Aorta (tissue), 5 donors: ENCODE measurements at regions not wholly inside any gene's neighbourhood (a gene's known extent, or its start where the extent isn't known, plus 50 kb on each side); places are given as distances from the start of the nearest gene placed in this dataset.

Experiments used
- ATAC-seq: fragments of 200-7000 bp; cut with Tn5 transposase; one replicate; pipeline ENCODE4 v1.9.1; 2022; ENCODE audit warnings: moderate library complexity; ENCODE audit not compliant: low FRiP score
- DNase-seq, 2 donors: peaks; one replicate each; pipeline ENCODE4 v3.0.0-alpha.2; 2020
- H3K27ac ChIP-seq, 2 donors: one replicate each; pipeline ENCODE4 v1.5.1; 2013; ENCODE audit warnings: low read length in 2 of 2, mild to moderate bottlenecking in 2 of 2, moderate library complexity in 2 of 2, control low read depth in 1 of 2, inconsistent platforms in 1 of 2, low read depth in 1 of 2
- H3K27me3 ChIP-seq, 2 donors: one replicate each; pipeline ENCODE4 v1.6.1; 2013; ENCODE audit warnings: control low read depth in 1 of 2, low read length in 1 of 2, mild to moderate bottlenecking in 1 of 2, moderate library complexity in 1 of 2; ENCODE audit not compliant: insufficient read depth in 2 of 2, control insufficient read depth in 1 of 2
- H3K36me3 ChIP-seq, 2 donors: one replicate each; pipeline ENCODE4 v1.6.1; 2013; ENCODE audit warnings: control low read depth in 1 of 2, low read length in 1 of 2, mild to moderate bottlenecking in 1 of 2; ENCODE audit not compliant: insufficient read depth in 2 of 2, control insufficient read depth in 1 of 2
- H3K4me1 ChIP-seq, 2 donors: one replicate each; pipeline ENCODE4 v1.6.1; 2013; ENCODE audit warnings: low read length in 2 of 2, control low read depth in 1 of 2, mild to moderate bottlenecking in 1 of 2, moderate library complexity in 1 of 2; ENCODE audit not compliant: insufficient read depth in 2 of 2, control insufficient read depth in 1 of 2
- H3K4me3 ChIP-seq, 2 donors: one replicate each; pipeline ENCODE4 v1.5.1; 2013; ENCODE audit warnings: low read length in 2 of 2, control low read depth in 1 of 2, mild to moderate bottlenecking in 1 of 2
- H3K9me3 ChIP-seq: one replicate; pipeline ENCODE4 v1.6.1; 2013; ENCODE audit warnings: mild to moderate bottlenecking, low read length; ENCODE audit not compliant: control insufficient read depth
- WGBS, 2 donors: extraction: QIAGEN DNeasy Blood & Tissue Kit; methylation state at CpG; one replicate each; pipeline ENCODE4 v1.1.7; 2013; 5-methylcytosine and 5-hydroxymethylcytosine counted together
- intact Hi-C, 2 donors: fragments of 100-400 bp; cut with DNase I; formaldehyde crosslinking; loops; one replicate each; pipeline versions ENCODE4 v1.14.2 to v1.15.0; 2022
- donor health status: healthy with polysubstance abuse.
- donor health status: Bipolar disorder and iron deficiency.
- donor health status: DM: no; HTN: no; CAD: no.
- donor health status: DM: no; HTN: no; CAD: no.
- donor health status: DM: yes; HTN: yes; CAD: no.

DNA sequence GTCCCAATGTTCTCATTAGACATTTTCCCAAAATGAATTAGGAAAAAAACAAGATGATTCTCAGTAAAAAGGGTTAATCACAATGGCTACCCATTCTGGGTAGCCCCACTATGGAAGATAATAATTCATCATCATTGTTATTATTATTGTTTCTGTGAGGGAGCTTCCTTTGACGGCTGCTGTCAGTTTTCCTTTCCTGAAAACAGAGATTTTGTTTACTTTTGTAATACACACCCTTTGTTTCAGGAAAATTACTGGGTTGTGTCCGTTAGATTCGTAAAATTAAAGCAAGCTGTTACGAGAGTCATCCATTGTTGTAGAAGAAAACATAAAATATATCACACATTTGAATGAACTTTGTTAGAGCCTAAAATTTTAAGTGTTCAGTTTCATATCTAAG is 192.9 kb upstream of the ANKRD50 start:
- no peaks in the 10 kb centered on the region for H3K36me3 ChIP-seq
- no peaks in the 10 kb centered on the region for H3K9me3 ChIP-seq
- no peak for ATAC-seq
- no peak overlapping the region for H3K4me3 ChIP-seq
- no peaks in the 10 kb centered on the region for H3K27me3 ChIP-seq
- WGBS, 2 donors = 59 to 72% methylated on average over 4 of the region's 4 CpGs
- intact Hi-C loops = no loop called here
- peaks cover 0 to 8% of the 10 kb centered on the region in 2 donors for H3K4me1 ChIP-seq
- no peak overlapping the region for H3K27ac ChIP-seq
- no peak for DNase-seq

DNA sequence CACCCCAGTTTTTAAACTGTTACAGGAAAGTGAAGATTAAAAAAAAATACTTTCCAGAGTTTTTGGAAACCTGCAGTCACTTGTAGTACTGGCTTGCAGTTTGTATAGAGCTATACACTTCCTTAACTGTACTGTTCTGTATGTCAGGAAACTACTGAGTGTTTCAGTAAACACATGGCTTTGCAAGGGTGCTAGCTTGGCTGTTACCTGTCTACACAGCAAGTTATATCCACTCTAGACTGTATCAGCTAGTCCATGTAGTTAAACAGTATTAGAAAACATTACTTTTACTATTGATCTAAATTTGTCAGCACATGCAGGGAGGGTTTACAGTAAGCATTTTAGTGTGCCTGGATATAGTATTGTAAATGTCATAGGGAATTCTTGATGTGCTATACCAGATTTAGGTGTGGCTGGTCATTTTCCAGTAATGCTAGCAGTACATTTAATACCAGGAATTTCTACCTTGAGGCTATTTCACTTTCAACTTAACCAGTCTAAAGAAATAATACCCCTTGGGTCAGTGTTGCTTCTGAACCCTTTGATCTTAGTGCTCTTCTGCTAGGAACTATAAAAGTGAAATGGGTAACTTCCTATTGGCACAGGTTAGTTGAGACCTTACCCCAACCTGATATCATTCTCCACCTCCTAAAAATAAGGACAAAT is 192.3 kb upstream of the ANKRD50 start:
- H3K36me3 ChIP-seq = no peaks in the 10 kb centered on the region
- DNase-seq (no peak), ATAC-seq (no peak)
- no peaks in the 10 kb centered on the region for H3K27me3 ChIP-seq
- no peaks in the 10 kb centered on the region for H3K9me3 ChIP-seq
- no peak overlapping the region for H3K27ac ChIP-seq
- intact Hi-C loops = no loop called here
- H3K4me1 ChIP-seq = peaks cover 0 to 8% of the 10 kb centered on the region in 2 donors
- no peak overlapping the region for H3K4me3 ChIP-seq

- Histone ChIP-seq H3K4me1 (peaks cover 0 to 8% of the 10 kb centered on the region in 2 donors), H3K4me3 (peak overlapping the region; percentile 47 to 59), H3K27ac (no peak overlapping the region), H3K27me3 (no peaks in the 10 kb centered on the region), H3K36me3 (no peaks in the 10 kb centered on the region), H3K9me3 (no peaks in the 10 kb centered on the region)
- DNase-seq (peak in 1 of 2 donors; percentile 47), ATAC-seq (peak; percentile 83)
- 9% methylated on average over 6 of the region's 6 CpGs for WGBS, 2 donors
- intact Hi-C loops = no loop called here
These were observed 191.6 kb upstream of the ANKRD50 start for GRCh38 chr4:124903995-124904722.

- ATAC-seq = no peak
- H3K4me3 ChIP-seq = no peak overlapping the region
- no peaks in the 10 kb centered on the region for H3K27me3 ChIP-seq
- H3K36me3 ChIP-seq = no peaks in the 10 kb centered on the region
- WGBS, 2 donors = 85 to 94% methylated on average over 1 of the region's 1 CpG
- H3K27ac ChIP-seq = no peak overlapping the region
- intact Hi-C loops = no loop called here
- no peaks in the 10 kb centered on the region for H3K9me3 ChIP-seq
- no peak for DNase-seq
- peaks cover 0 to 8% of the 10 kb centered on the region in 2 donors for H3K4me1 ChIP-seq
These were observed 189.5 kb upstream of the ANKRD50 start for GRCh38 chr4:124902001-124902515.

- Histone ChIP-seq H3K4me1 (peaks cover 0 to 8% of the 10 kb centered on the region in 2 donors), H3K9me3 (no peaks in the 10 kb centered on the region), H3K27ac (no peak overlapping the region), H3K27me3 (no peaks in the 10 kb centered on the region), H3K36me3 (no peaks in the 10 kb centered on the region), H3K4me3 (no peak overlapping the region)
- no peak for ATAC-seq
- no peak for DNase-seq
- intact Hi-C loops = no loop called here
- 89 to 90% methylated on average over 5 of the region's 5 CpGs for WGBS, 2 donors
These were observed 187.5 kb upstream of the ANKRD50 start for GRCh38 chr4:124899997-124900396.

GRCh38 chr4:124890522-124890921 is 178.0 kb upstream of the ANKRD50 start:
- no peak for ATAC-seq
- Histone ChIP-seq H3K27ac (no peak overlapping the region), H3K27me3 (no peaks in the 10 kb centered on the region), H3K9me3 (no peaks in the 10 kb centered on the region), H3K4me3 (no peak overlapping the region), H3K4me1 (no peaks in the 10 kb centered on the region), H3K36me3 (no peaks in the 10 kb centered on the region)
- intact Hi-C loops = no loop called here
- WGBS, 2 donors = 26 to 35% methylated on average over 3 of the region's 3 CpGs
- no peak for DNase-seq

- no peak for ATAC-seq
- Histone ChIP-seq H3K27me3 (no peaks in the 10 kb centered on the region), H3K9me3 (no peaks in the 10 kb centered on the region), H3K27ac (no peak overlapping the region), H3K4me1 (no peaks in the 10 kb centered on the region), H3K4me3 (no peak overlapping the region), H3K36me3 (no peaks in the 10 kb centered on the region)
- 95 to 100% methylated on average over 3 of the region's 3 CpGs for WGBS, 2 donors
- intact Hi-C loops = no loop called here
- DNase-seq = no peak
These were observed 175.2 kb upstream of the ANKRD50 start for GRCh38 chr4:124887739-124888138.

DNA sequence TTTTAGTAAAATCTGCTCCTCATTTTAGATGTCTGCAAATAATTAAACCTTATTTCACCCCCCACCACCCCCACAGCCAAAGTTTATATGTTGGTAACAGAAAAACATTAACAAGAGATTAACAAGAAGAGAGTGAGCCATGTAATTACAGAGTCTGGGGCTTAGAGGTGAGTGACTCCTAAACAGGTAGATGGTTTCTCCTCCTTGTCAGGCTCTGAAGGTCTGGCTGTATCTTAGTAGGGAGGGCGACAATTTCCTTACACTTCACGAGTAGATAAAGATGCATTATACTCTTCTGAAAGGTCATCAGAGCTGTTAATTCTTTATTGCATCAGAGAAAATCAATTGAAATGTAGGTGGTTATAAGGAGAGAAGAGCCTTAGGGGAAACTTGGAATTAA is 171.8 kb upstream of the ANKRD50 start:
- WGBS, 2 donors = 95 to 98% methylated on average over 2 of the region's 2 CpGs
- Histone ChIP-seq H3K27me3 (no peaks in the 10 kb centered on the region), H3K4me1 (no peaks in the 10 kb centered on the region), H3K27ac (no peak overlapping the region), H3K4me3 (no peak overlapping the region), H3K9me3 (no peaks in the 10 kb centered on the region), H3K36me3 (no peaks in the 10 kb centered on the region)
- intact Hi-C loops = no loop called here
- no peak for DNase-seq
- no peak for ATAC-seq

DNA sequence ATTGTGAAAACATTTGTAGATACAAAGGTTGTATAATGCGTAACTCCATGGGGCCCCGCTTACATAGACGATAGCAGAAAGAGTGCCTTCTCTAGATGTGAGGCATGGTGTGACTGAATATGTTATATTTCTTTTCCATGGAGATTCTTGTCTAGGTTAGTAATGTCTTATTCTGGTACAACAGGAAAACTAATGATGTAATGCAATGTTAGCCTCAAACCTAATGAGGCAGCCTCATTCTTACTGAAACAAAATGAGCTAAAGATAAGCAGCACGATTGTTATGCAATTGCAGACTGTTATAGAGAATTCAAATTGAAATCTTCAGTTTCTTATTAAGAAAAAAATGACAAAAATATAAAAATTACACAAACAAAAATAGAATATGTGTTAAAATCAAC is 171.1 kb upstream of the ANKRD50 start:
- peak; percentile 46 for ATAC-seq
- intact Hi-C loops = no loop called here
- 54 to 57% methylated on average over 4 of the region's 4 CpGs for WGBS, 2 donors

More for the DNA sequence above, 171.1 kb upstream of the ANKRD50 start:
- H3K36me3 ChIP-seq = no peaks in the 10 kb centered on the region
- no peaks in the 10 kb centered on the region for H3K9me3 ChIP-seq
- DNase-seq = no peak
- no peak overlapping the region for H3K27ac ChIP-seq
- no peaks in the 10 kb centered on the region for H3K27me3 ChIP-seq
- H3K4me3 ChIP-seq = no peak overlapping the region
- no peaks in the 10 kb centered on the region for H3K4me1 ChIP-seq
